T-cell (primary cell): ENCODE measurements at regions not wholly inside any gene's neighbourhood (a gene's known extent, or its start where the extent isn't known, plus 50 kb on each side); places are given as distances from the start of the nearest gene placed in this dataset.
"Not testable (repeated sequence)": the region's sequence is repeated elsewhere in the genome, so short reads cannot be mapped to it uniquely, and the experiment has no call there.

Experiments
- ATAC-seq, 4 experiments: fragments of 200-7000 bp in 3 of 4; fragments of 150-1000 bp in 1 of 4; cut with Tn5 transposase; replicated peaks in 1 of 4; 1 replicate in 3 of 4; 2 replicates in 1 of 4; pipeline ENCODE4 v1.10.0; 2021; ENCODE audit warnings: moderate library complexity in 3 of 4, mild to moderate bottlenecking in 2 of 4, moderate number of reproducible peaks in 1 of 4
- CTCF ChIA-PET, 2 donors: fragments of 300-600 bp; sonication (Branson Sonifier 250); formaldehyde crosslinking; loops; one replicate each; lab custom pipeline; 2022; ENCODE audit warnings: antibody characterized with exemption in 2 of 2; lab: Charles Lee
- POLR2A ChIA-PET, 2 donors: fragments of 300-600 bp; sonication (Branson Sonifier 250); formaldehyde crosslinking; loops; one replicate each; lab custom pipeline; 2022; ENCODE audit warnings: antibody characterized with exemption in 2 of 2; lab: Charles Lee
- DNase-seq, 35 experiments: peaks; one replicate each; pipeline versions ENCODE4 v3.0.0 to v3.0.0-alpha.2; 2013 to 2023
- H3K27ac ChIP-seq: one replicate; pipeline ENCODE4 v1.5.1; 2013; ENCODE audit warnings: low read length
- H3K27me3 ChIP-seq, 2 experiments: replicated peaks in 1 of 2; 1 replicate in 1 of 2; 2 replicates in 1 of 2; pipeline versions ENCODE4 v1.6.1 to v1.7.0; 2013; ENCODE audit warnings: low read length in 1 of 2, mixed read lengths in 1 of 2; ENCODE audit not compliant: control insufficient read depth in 2 of 2, insufficient read depth in 2 of 2; ENCODE audit errors: extremely low read depth in 1 of 2
- H3K36me3 ChIP-seq, 2 donors: 1 replicate in 1 of 2; 2 replicates in 1 of 2; pipeline versions ENCODE4 v1.6.1 to v1.7.0; 2013; ENCODE audit warnings: low read length in 1 of 2; ENCODE audit not compliant: control insufficient read depth in 2 of 2, insufficient read depth in 1 of 2; ENCODE audit errors: extremely low read depth in 1 of 2
- H3K4me1 ChIP-seq, 2 experiments: 1 replicate in 1 of 2; 2 replicates in 1 of 2; pipeline versions ENCODE4 v1.6.1 to v1.7.0; 2013; ENCODE audit warnings: low read length in 2 of 2, mixed read lengths in 1 of 2; ENCODE audit not compliant: insufficient read depth in 2 of 2, control insufficient read depth in 1 of 2; ENCODE audit errors: extremely low read depth in 1 of 2
- H3K4me3 ChIP-seq, 2 donors: 1 replicate in 1 of 2; 2 replicates in 1 of 2; pipeline versions ENCODE4 v1.5.1 to v1.7.0; 2013; ENCODE audit warnings: mild to moderate bottlenecking in 2 of 2, low read length in 1 of 2, moderate library complexity in 1 of 2; ENCODE audit not compliant: control insufficient read depth in 1 of 2; ENCODE audit errors: extremely low read depth in 1 of 2
- H3K9me3 ChIP-seq: 2 replicates; pipeline ENCODE4 v1.7.0; 2013
- H3K27ac Mint-ChIP-seq, 2 donors: one replicate each; pipeline ENCODE4 v1.8.0; 2020 to 2021; ENCODE audit warnings: mild to moderate bottlenecking in 2 of 2, mixed read lengths in 2 of 2
- H3K27me3 Mint-ChIP-seq, 2 donors: one replicate each; pipeline ENCODE4 v1.8.0; 2021 to 2022; ENCODE audit warnings: mixed read lengths in 2 of 2
- H3K36me3 Mint-ChIP-seq: one replicate; pipeline ENCODE4 v1.8.0; 2021; ENCODE audit warnings: mixed read lengths
- H3K4me1 Mint-ChIP-seq, 3 donors: one replicate each; pipeline ENCODE4 v1.8.0; 2020 to 2022; ENCODE audit warnings: mixed read lengths in 3 of 3, mild to moderate bottlenecking in 1 of 3
- H3K4me3 Mint-ChIP-seq, 3 donors: one replicate each; pipeline ENCODE4 v1.8.0; 2020 to 2022; ENCODE audit warnings: mild to moderate bottlenecking in 3 of 3, mixed read lengths in 3 of 3, moderate library complexity in 3 of 3
- H3K9me3 Mint-ChIP-seq, 3 donors: one replicate each; pipeline ENCODE4 v1.8.0; 2020 to 2022; ENCODE audit warnings: mixed read lengths in 3 of 3
- WGBS: methylation state at CpG from one replicate; pipeline ENCODE4 v1.1.5; 2013; ENCODE audit warnings: missing lambda C conversion rate; ENCODE audit not compliant: insufficient coverage; 5-methylcytosine and 5-hydroxymethylcytosine counted together

- Mint-ChIP-seq H3K27ac (no peak overlapping the region), H3K4me3 (no peak overlapping the region), H3K9me3 (peaks cover 16 to 31% (median 30%) of the 10 kb centered on the region in 3 donors), H3K36me3 (peaks cover 12% of the 10 kb centered on the region), H3K4me1 (no peaks in the 10 kb centered on the region), H3K27me3 (peaks cover 0 to 4% of the 10 kb centered on the region in 2 donors)
- Histone ChIP-seq H3K4me3 (no peak overlapping the region), H3K9me3 (no peaks in the 10 kb centered on the region), H3K27ac (no peak overlapping the region), H3K36me3 (no peaks in the 10 kb centered on the region), H3K4me1 (no peaks in the 10 kb centered on the region), H3K27me3 (no peaks in the 10 kb centered on the region)
- DNase-seq: no peak
- POLR2A ChIA-PET: no interaction called here
- 76% methylated on average over 2 of the region's 4 CpGs for WGBS
- no peak for ATAC-seq
- CTCF ChIA-PET: interaction anchor here in 1 of 2 donors (0.8 kb wide), 1 partner anchor 10 kb away, joined by 6 read pairs; no protein-coding TSS in a partner anchor
These were observed 80.9 kb upstream of the SLC24A4 start for GRCh38 chr14:92241966-92242595.

GRCh38 chr14:92244805-92245204, 78.2 kb upstream of the SLC24A4 start:
- Mint-ChIP-seq H3K4me3 (no peak overlapping the region), H3K27me3 (peaks cover 4% of the 10 kb centered on the region in 2 donors), H3K4me1 (no peaks in the 10 kb centered on the region), H3K27ac (no peak overlapping the region), H3K36me3 (peaks cover 12% of the 10 kb centered on the region), H3K9me3 (peaks cover 16 to 31% (median 30%) of the 10 kb centered on the region in 3 donors)
- ChIA-PET CTCF (no interaction called here), POLR2A (no interaction called here)
- DNase-seq: no peak
- ATAC-seq: no peak
- H3K27me3 ChIP-seq: peaks cover 0 to 4% of the 10 kb centered on the region in 2 experiments
- H3K9me3 ChIP-seq: no peaks in the 10 kb centered on the region
- H3K27ac ChIP-seq: no peak overlapping the region
- H3K4me1 ChIP-seq: no peaks in the 10 kb centered on the region
- H3K4me3 ChIP-seq: no peak overlapping the region
- no peaks in the 10 kb centered on the region for H3K36me3 ChIP-seq

GRCh38 chr14:92247341-92247740, 75.6 kb upstream of the SLC24A4 start:
- Mint-ChIP-seq H3K4me1 (no peaks in the 10 kb centered on the region), H3K27ac (no peak overlapping the region), H3K36me3 (peaks cover 12% of the 10 kb centered on the region), H3K4me3 (no peak overlapping the region), H3K27me3 (peaks cover 8 to 16% of the 10 kb centered on the region in 2 donors), H3K9me3 (peaks cover 16 to 31% (median 27%) of the 10 kb centered on the region in 3 donors)
- CTCF ChIA-PET: interaction anchor here in 1 of 2 donors (0.7 kb wide), 1 partner anchor 148 kb away, joined by 6 read pairs; no protein-coding TSS in a partner anchor
- POLR2A ChIA-PET: no interaction called here
- Histone ChIP-seq H3K27me3 (peaks cover 2 to 8% of the 10 kb centered on the region in 2 experiments), H3K4me3 (no peak overlapping the region), H3K27ac (no peak overlapping the region), H3K36me3 (no peaks in the 10 kb centered on the region), H3K9me3 (no peaks in the 10 kb centered on the region), H3K4me1 (no peaks in the 10 kb centered on the region)
- WGBS: 93% methylated on average over 2 of the region's 4 CpGs
- no peak for DNase-seq
- no peak for ATAC-seq

GRCh38 chr14:92247947-92248346, 75.0 kb upstream of the SLC24A4 start:
- peaks cover 13 to 16% of the 10 kb centered on the region in 2 donors for H3K27me3 Mint-ChIP-seq
- Histone ChIP-seq H3K27ac (no peak overlapping the region), H3K36me3 (no peaks in the 10 kb centered on the region), H3K4me3 (no peak overlapping the region), H3K27me3 (peaks cover 2 to 13% of the 10 kb centered on the region in 2 experiments), H3K9me3 (no peaks in the 10 kb centered on the region), H3K4me1 (no peaks in the 10 kb centered on the region)
- CTCF ChIA-PET: no interaction called here
- DNase-seq (no peak), ATAC-seq (no peak)
- POLR2A ChIA-PET: no interaction called here
- no peak overlapping the region for H3K4me3 Mint-ChIP-seq
- H3K27ac Mint-ChIP-seq: no peak overlapping the region
- H3K9me3 Mint-ChIP-seq: peaks cover 16 to 31% (median 25%) of the 10 kb centered on the region in 3 donors
- WGBS: 88% methylated on average over 9 of the region's 9 CpGs
- H3K36me3 Mint-ChIP-seq: peaks cover 12% of the 10 kb centered on the region
- no peaks in the 10 kb centered on the region for H3K4me1 Mint-ChIP-seq

GRCh38 chr14:92248696-92249095, 74.3 kb upstream of the SLC24A4 start:
- H3K4me1 ChIP-seq: no peaks in the 10 kb centered on the region
- H3K27me3 Mint-ChIP-seq: peaks cover 19 to 23% of the 10 kb centered on the region in 2 donors
- no peak for DNase-seq
- no peaks in the 10 kb centered on the region for H3K9me3 ChIP-seq
- no peak overlapping the region for H3K27ac Mint-ChIP-seq
- peaks cover 7 to 20% of the 10 kb centered on the region in 2 experiments for H3K27me3 ChIP-seq
- WGBS: no CpG with 5 or more reads among the region's 3 CpGs
- no peak overlapping the region for H3K4me3 ChIP-seq
- no peaks in the 10 kb centered on the region for H3K36me3 ChIP-seq
- no peak for ATAC-seq
- H3K4me3 Mint-ChIP-seq: no peak overlapping the region
- peaks cover 9% of the 10 kb centered on the region for H3K36me3 Mint-ChIP-seq
- ChIA-PET POLR2A (no interaction called here), CTCF (no interaction called here)
- peaks cover 13 to 27% (median 22%) of the 10 kb centered on the region in 3 donors for H3K9me3 Mint-ChIP-seq
- H3K27ac ChIP-seq: no peak overlapping the region
- H3K4me1 Mint-ChIP-seq: no peaks in the 10 kb centered on the region

- H3K36me3 ChIP-seq, DNase-seq, H3K36me3 Mint-ChIP-seq, POLR2A ChIA-PET, H3K4me3 ChIP-seq, CTCF ChIA-PET, H3K27ac Mint-ChIP-seq, H3K27ac ChIP-seq, H3K4me3 Mint-ChIP-seq, ATAC-seq, H3K9me3 ChIP-seq, H3K4me1 ChIP-seq: not testable (repeated sequence)
- peaks cover 8 to 29% of the 10 kb centered on the region in 2 experiments for H3K27me3 ChIP-seq
- peaks cover 2 to 14% (median 3%) of the 10 kb centered on the region in 3 donors for H3K4me1 Mint-ChIP-seq
- H3K27me3 Mint-ChIP-seq: peaks cover 35 to 38% of the 10 kb centered on the region in 2 donors
- H3K9me3 Mint-ChIP-seq: peaks cover 5 to 14% (median 14%) of the 10 kb centered on the region in 3 donors
- WGBS: 76% methylated on average over 2 of the region's 8 CpGs
These were observed 72.6 kb upstream of the SLC24A4 start for GRCh38 chr14:92250366-92250765.
